Neural crest cell (in vitro differentiated cells): ENCODE measurements at regions not wholly inside any gene's neighbourhood (a gene's known extent, or its start where the extent isn't known, plus 50 kb on each side); places are given as distances from the start of the nearest gene placed in this dataset.

ENCODE experiments used
- DNase-seq: peaks from one replicate; pipeline ENCODE4 v3.0.0; 2021; ENCODE audit warnings: low read depth, mixed read lengths, low spot score
- H3K27ac Mint-ChIP-seq: one replicate; pipeline ENCODE4 v1.8.0; 2021; ENCODE audit warnings: mild to moderate bottlenecking, mixed read lengths; ENCODE audit not compliant: unreplicated experiment
- H3K27me3 Mint-ChIP-seq: 2 replicates; pipeline ENCODE4 v1.8.0; 2021; ENCODE audit warnings: low read depth, mild to moderate bottlenecking, mixed read lengths
- H3K36me3 Mint-ChIP-seq: 2 replicates; pipeline ENCODE4 v1.8.0; 2021; ENCODE audit warnings: low read depth, mild to moderate bottlenecking, mixed read lengths
- H3K4me1 Mint-ChIP-seq: 2 replicates; pipeline ENCODE4 v1.8.0; 2021; ENCODE audit warnings: mixed read lengths
- H3K4me3 Mint-ChIP-seq: one replicate; pipeline ENCODE4 v1.8.0; 2021; ENCODE audit warnings: mild to moderate bottlenecking, mixed read lengths
- H3K9me3 Mint-ChIP-seq: 2 replicates; pipeline ENCODE4 v1.8.0; 2021; ENCODE audit warnings: mixed read lengths
- CTCF ChIP-seq: fragments of 200-600 bp; sonication (generic); conservative IDR thresholded peaks from 2 replicates; pipeline ENCODE4 v1.5.0; 2021; ENCODE audit warnings: antibody characterized with exemption, mild to moderate bottlenecking

- DNase-seq = no peak
- Mint-ChIP-seq H3K4me3 (no peak overlapping the region), H3K27ac (no peak overlapping the region), H3K27me3 (no peaks in the 10 kb centered on the region), H3K4me1 (no peaks in the 10 kb centered on the region), H3K9me3 (peaks cover 4% of the 10 kb centered on the region), H3K36me3 (no peaks in the 10 kb centered on the region)
- no peak for TF ChIP-seq CTCF
These were observed 1168.7 kb upstream of the NUDT12 start for GRCh38 chr5:104731331-104731730.

- no peak for TF ChIP-seq CTCF
These were observed 1145.4 kb upstream of the NUDT12 start for GRCh38 chr5:104708027-104708426.

GRCh38 chr5:104706600-104706999, 1144.0 kb upstream of the NUDT12 start:
- Mint-ChIP-seq H3K4me3 (no peak overlapping the region), H3K4me1 (no peaks in the 10 kb centered on the region), H3K36me3 (no peaks in the 10 kb centered on the region), H3K27me3 (no peaks in the 10 kb centered on the region), H3K9me3 (peaks cover 3% of the 10 kb centered on the region), H3K27ac (no peak overlapping the region)
- DNase-seq = no peak
- no peak for TF ChIP-seq CTCF

More at GRCh38 chr5:104708027-104708426, 1145.4 kb upstream of the NUDT12 start:
- H3K27me3 Mint-ChIP-seq = no peaks in the 10 kb centered on the region
- DNase-seq = no peak
- H3K36me3 Mint-ChIP-seq = no peaks in the 10 kb centered on the region
- peaks cover 3% of the 10 kb centered on the region for H3K9me3 Mint-ChIP-seq
- no peak overlapping the region for H3K4me3 Mint-ChIP-seq
- H3K27ac Mint-ChIP-seq = no peak overlapping the region
- no peaks in the 10 kb centered on the region for H3K4me1 Mint-ChIP-seq

- H3K4me1 Mint-ChIP-seq = no peaks in the 10 kb centered on the region
- DNase-seq = no peak
- H3K9me3 Mint-ChIP-seq = peaks cover 3% of the 10 kb centered on the region
- peaks cover 6% of the 10 kb centered on the region for H3K36me3 Mint-ChIP-seq
- TF ChIP-seq CTCF = no peak
- H3K27ac Mint-ChIP-seq = no peak overlapping the region
- no peaks in the 10 kb centered on the region for H3K27me3 Mint-ChIP-seq
- H3K4me3 Mint-ChIP-seq = no peak overlapping the region
These were observed 1139.6 kb upstream of the NUDT12 start for GRCh38 chr5:104702212-104702611.

GRCh38 chr5:104699438-104699837, 1136.8 kb upstream of the NUDT12 start:
- H3K27me3 Mint-ChIP-seq = no peaks in the 10 kb centered on the region
- peaks cover 9% of the 10 kb centered on the region for H3K36me3 Mint-ChIP-seq
- no peak overlapping the region for H3K27ac Mint-ChIP-seq
- no peak for TF ChIP-seq CTCF
- no peak overlapping the region for H3K4me3 Mint-ChIP-seq
- no peaks in the 10 kb centered on the region for H3K4me1 Mint-ChIP-seq
- H3K9me3 Mint-ChIP-seq = peaks cover 11% of the 10 kb centered on the region
- no peak for DNase-seq

GRCh38 chr5:104661256-104661655, 1098.7 kb upstream of the NUDT12 start:
- no peaks in the 10 kb centered on the region for H3K27me3 Mint-ChIP-seq
- peaks cover 6% of the 10 kb centered on the region for H3K9me3 Mint-ChIP-seq
- peaks cover 3% of the 10 kb centered on the region for H3K36me3 Mint-ChIP-seq
- no peak for DNase-seq
- H3K27ac Mint-ChIP-seq = no peak overlapping the region
- TF ChIP-seq CTCF = no peak
- H3K4me1 Mint-ChIP-seq = no peaks in the 10 kb centered on the region
- H3K4me3 Mint-ChIP-seq = no peak overlapping the region
